ENCODE measurements at regions not wholly inside any gene's neighbourhood (a gene's known extent, or its start where the extent isn't known, plus 50 kb on each side); places are given as distances from the start of the nearest gene placed in this dataset.

DNA sequence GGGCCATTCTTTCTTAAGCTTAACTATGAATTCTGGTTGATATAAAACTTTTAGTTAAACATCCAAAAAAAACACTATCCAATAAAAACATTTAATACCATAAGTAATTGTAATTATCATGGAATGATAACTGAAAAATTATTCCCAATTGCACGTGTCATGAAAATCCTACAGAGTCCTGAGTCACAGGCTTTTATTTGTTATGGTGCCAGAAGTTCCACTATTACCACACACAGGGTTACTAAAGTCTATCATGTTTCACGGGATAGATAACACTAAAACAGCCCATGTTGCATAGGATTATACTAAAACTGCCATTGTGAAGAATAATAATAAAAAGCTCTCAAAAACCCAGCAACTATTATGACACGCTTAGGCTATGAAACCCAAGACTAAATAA lies 1381.8 kb downstream of the EFNA5 start:
- Histone ChIP-seq H3K4me1 (ENCODE audit: control insufficient read depth, extremely low read depth, insufficient read depth, low read length) (no peaks in the 10 kb centered on the region), H3K9me1 (replicated peaks; ENCODE audit: control insufficient read depth, extremely low read depth, insufficient read depth, low read length) (no peaks in the 10 kb centered on the region), H3K4me3 (replicated peaks in 1 of 3; ENCODE audit: insufficient read depth in 1 of 3, low read depth in 1 of 3, low read length in 3 of 3) (no peak overlapping the region), H4K20me1 (replicated peaks; ENCODE audit: control insufficient read depth, extremely low read depth, insufficient read depth, low read length) (no peaks in the 10 kb centered on the region), H3K36me3 (ENCODE audit: control insufficient read depth in 2 of 2, extremely low read depth in 1 of 2, insufficient read depth in 2 of 2, low read length in 2 of 2) (no peaks in the 10 kb centered on the region), H3K9ac (replicated peaks; ENCODE audit: extremely low read depth, insufficient read depth, low read length) (no peak overlapping the region), H2AFZ (ENCODE audit: low read depth, low read length) (no peak overlapping the region), H3K9me3 (replicated peaks; ENCODE audit: control insufficient read depth, insufficient read depth, low read length) (no peaks in the 10 kb centered on the region), H3K27me3 (ENCODE audit: control insufficient read depth in 2 of 2, insufficient read depth in 2 of 2, low read length in 2 of 2) (no peaks in the 10 kb centered on the region), H3K79me2 (ENCODE audit: control insufficient read depth, insufficient read depth, low read length) (no peaks in the 10 kb centered on the region), H3K27ac (ENCODE audit: insufficient read depth, low read depth, low read length) (no peak overlapping the region), H3K4me2 (ENCODE audit: insufficient read depth, low read length) (no peak overlapping the region)
- ChIA-PET CTCF (interaction anchor here (0.7 to 1.0 kb wide), 2 partner anchors 10 to 18 kb away, joined by 3 read pairs; no protein-coding TSS in a partner anchor), POLR2A (no interaction called here)
- FAIRE-seq: no peak
- DNase-seq (ENCODE audit: low read depth, low spot score): no peak
- dilution Hi-C loops (cut with MboI; ENCODE audit: extremely low pct_ligation_motif_present, low sequenced_read_pairs): no loop called here
- no TSS peak for BruUV-seq (replicated peaks)
- intact Hi-C loops (cut with micrococcal nuclease): no loop called here
- TF ChIP-seq, protein P1, sequence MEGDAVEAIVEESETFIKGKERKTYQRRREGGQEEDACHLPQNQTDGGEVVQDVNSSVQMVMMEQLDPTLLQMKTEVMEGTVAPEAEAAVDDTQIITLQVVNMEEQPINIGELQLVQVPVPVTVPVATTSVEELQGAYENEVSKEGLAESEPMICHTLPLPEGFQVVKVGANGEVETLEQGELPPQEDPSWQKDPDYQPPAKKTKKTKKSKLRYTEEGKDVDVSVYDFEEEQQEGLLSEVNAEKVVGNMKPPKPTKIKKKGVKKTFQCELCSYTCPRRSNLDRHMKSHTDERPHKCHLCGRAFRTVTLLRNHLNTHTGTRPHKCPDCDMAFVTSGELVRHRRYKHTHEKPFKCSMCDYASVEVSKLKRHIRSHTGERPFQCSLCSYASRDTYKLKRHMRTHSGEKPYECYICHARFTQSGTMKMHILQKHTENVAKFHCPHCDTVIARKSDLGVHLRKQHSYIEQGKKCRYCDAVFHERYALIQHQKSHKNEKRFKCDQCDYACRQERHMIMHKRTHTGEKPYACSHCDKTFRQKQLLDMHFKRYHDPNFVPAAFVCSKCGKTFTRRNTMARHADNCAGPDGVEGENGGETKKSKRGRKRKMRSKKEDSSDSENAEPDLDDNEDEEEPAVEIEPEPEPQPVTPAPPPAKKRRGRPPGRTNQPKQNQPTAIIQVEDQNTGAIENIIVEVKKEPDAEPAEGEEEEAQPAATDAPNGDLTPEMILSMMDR (IDR thresholded peaks at IDR 0.05; ENCODE audit: extremely low read depth in 1 of 2, insufficient read depth in 1 of 2, low read depth in 1 of 2, low read length in 2 of 2): no peak
- TF ChIP-seq EZH2 (IDR thresholded peaks at IDR 0.05; ENCODE audit: borderline replicate concordance, low read depth, low read length, severe bottlenecking): no peak
- no peak for TF ChIP-seq GATA2 (IDR thresholded peaks at IDR 0.05; ENCODE audit: insufficient read depth, insufficient read length, low read depth, low read length)
- TF ChIP-seq JUN (IDR thresholded peaks at IDR 0.05; ENCODE audit: borderline replicate concordance, insufficient read depth, insufficient read length, low read depth): no peak
- TF ChIP-seq, protein P2, sequence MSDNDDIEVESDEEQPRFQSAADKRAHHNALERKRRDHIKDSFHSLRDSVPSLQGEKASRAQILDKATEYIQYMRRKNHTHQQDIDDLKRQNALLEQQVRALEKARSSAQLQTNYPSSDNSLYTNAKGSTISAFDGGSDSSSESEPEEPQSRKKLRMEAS (IDR thresholded peaks at IDR 0.05; ENCODE audit: insufficient read depth, insufficient read length): no peak
- TF ChIP-seq POLR2AphosphoS5 (IDR thresholded peaks at IDR 0.05; ENCODE audit: insufficient read depth, low read depth, low read length): no peak
- TF ChIP-seq MYC (IDR thresholded peaks at IDR 0.05; ENCODE audit: low read depth, low read length): no peak
- no peak for TF ChIP-seq POLR2A (IDR thresholded peaks at IDR 0.05; ENCODE audit: low read depth, low read length)
- TF ChIP-seq FOS (IDR thresholded peaks at IDR 0.05; ENCODE audit: borderline replicate concordance, insufficient read depth, low read length): no peak

Data from endothelial cell of umbilical vein (primary cell).